GM12878 (cell line): ENCODE measurements at regions not wholly inside any gene's neighbourhood (a gene's known extent, or its start where the extent isn't known, plus 50 kb on each side); places are given as distances from the start of the nearest gene placed in this dataset.

Experiments
- CHD1 ChIP-seq: IDR thresholded peaks from 2 replicates; pipeline ENCODE4 v1.6.1; 2012; ENCODE audit warnings: low read depth, low read length, improper control_type of control experiment
- DPF2 ChIP-seq: fragments of 450-650 bp; IDR thresholded peaks from 2 replicates; pipeline ENCODE4 v1.6.1; 2017; ENCODE audit warnings: mild to moderate bottlenecking
- HDAC2 ChIP-seq: fragments of 200-600 bp; sonication (generic); IDR thresholded peaks from 2 replicates; pipeline ENCODE4 v1.6.1; 2017
- SMC3 ChIP-seq: IDR thresholded peaks from 2 replicates; pipeline ENCODE4 v1.6.1; 2011; ENCODE audit warnings: low read length, improper control_type of control experiment, borderline replicate concordance
- SP1 ChIP-seq: IDR thresholded peaks from one replicate; pipeline ENCODE4 v1.6.1; 2011; ENCODE audit warnings: low read depth, low read length
- STAT1 ChIP-seq: fragments of 450-650 bp; conservative IDR thresholded peaks from 2 replicates; pipeline ENCODE4 v1.6.1; 2014; ENCODE audit warnings: antibody characterized with exemption, mild to moderate bottlenecking
- TF ChIP-seq, protein P1 (sequence below): IDR thresholded peaks from 2 replicates; pipeline ENCODE4 v1.6.1; 2011; ENCODE audit warnings: low read depth, mild to moderate bottlenecking, low read length, moderate library complexity, borderline replicate concordance; ENCODE audit errors: extremely low read depth
- TF ChIP-seq, protein P2 (sequence below), 3 experiments: IDR thresholded peaks in 2 of 3; conservative IDR thresholded peaks in 1 of 3; 2 replicates each; pipeline ENCODE4 v1.5.1; 2011; ENCODE audit warnings: low read depth in 3 of 3, low read length in 3 of 3, mild to moderate bottlenecking in 3 of 3, control low read depth in 2 of 3, moderate library complexity in 2 of 3, inconsistent platforms in 1 of 3, mixed read lengths in 1 of 3; ENCODE audit not compliant: control insufficient read depth in 2 of 3, insufficient read depth in 1 of 3; ENCODE audit errors: extremely low read depth in 1 of 3

DNA sequence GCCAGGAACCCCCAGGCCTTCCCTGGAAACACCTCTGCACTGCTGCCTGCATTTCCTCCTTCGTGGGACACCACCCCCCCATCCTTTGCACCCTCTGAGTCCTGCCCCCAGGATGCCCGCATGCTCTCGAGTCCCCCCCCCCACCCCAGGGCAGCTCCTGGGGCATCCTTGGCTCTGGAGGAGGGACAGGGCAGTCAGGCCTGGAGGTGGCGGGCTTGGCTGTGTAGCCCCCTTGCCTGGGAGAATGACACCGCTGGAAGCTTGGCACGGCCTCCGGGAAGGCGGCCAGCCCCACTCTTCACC is 98.9 kb upstream of the GSE1 start:
- TF ChIP-seq, protein P1, sequence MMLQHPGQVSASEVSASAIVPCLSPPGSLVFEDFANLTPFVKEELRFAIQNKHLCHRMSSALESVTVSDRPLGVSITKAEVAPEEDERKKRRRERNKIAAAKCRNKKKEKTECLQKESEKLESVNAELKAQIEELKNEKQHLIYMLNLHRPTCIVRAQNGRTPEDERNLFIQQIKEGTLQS = no peak
- no peak for TF ChIP-seq SP1
- TF ChIP-seq, protein P2, sequence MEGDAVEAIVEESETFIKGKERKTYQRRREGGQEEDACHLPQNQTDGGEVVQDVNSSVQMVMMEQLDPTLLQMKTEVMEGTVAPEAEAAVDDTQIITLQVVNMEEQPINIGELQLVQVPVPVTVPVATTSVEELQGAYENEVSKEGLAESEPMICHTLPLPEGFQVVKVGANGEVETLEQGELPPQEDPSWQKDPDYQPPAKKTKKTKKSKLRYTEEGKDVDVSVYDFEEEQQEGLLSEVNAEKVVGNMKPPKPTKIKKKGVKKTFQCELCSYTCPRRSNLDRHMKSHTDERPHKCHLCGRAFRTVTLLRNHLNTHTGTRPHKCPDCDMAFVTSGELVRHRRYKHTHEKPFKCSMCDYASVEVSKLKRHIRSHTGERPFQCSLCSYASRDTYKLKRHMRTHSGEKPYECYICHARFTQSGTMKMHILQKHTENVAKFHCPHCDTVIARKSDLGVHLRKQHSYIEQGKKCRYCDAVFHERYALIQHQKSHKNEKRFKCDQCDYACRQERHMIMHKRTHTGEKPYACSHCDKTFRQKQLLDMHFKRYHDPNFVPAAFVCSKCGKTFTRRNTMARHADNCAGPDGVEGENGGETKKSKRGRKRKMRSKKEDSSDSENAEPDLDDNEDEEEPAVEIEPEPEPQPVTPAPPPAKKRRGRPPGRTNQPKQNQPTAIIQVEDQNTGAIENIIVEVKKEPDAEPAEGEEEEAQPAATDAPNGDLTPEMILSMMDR (IDR thresholded peaks at IDR 0.05 in 2 of 3, conservative IDR thresholded peaks at IDR 0.05 in 1 of 3; ENCODE audit: control insufficient read depth in 2 of 3, extremely low read depth in 1 of 3, insufficient read depth in 1 of 3, low read depth in 3 of 3, low read length in 3 of 3) = no peak
- no peak for TF ChIP-seq CHD1
- no peak for TF ChIP-seq SMC3
- no peak for TF ChIP-seq STAT1
- TF ChIP-seq DPF2 = no peak
- no peak for TF ChIP-seq HDAC2
